ENCODE measurements at regions not wholly inside any gene's neighbourhood (a gene's known extent, or its start where the extent isn't known, plus 50 kb on each side); places are given as distances from the start of the nearest gene placed in this dataset.

GRCh38 chr7:47185839-47186238 lies 396.1 kb downstream of the TNS3 start:
- H3K27me3 Mint-ChIP-seq (ENCODE audit: insufficient read depth), result peaks cover 42% of the 10 kb centered on the region
- no peak for DNase-seq
- no peak overlapping the region for H3K4me3 Mint-ChIP-seq
- H3K27ac Mint-ChIP-seq, result no peak overlapping the region
- H3K9me3 Mint-ChIP-seq, result no peaks in the 10 kb centered on the region
- H3K4me1 Mint-ChIP-seq (ENCODE audit: low read depth), result no peaks in the 10 kb centered on the region
- no peaks in the 10 kb centered on the region for H3K36me3 Mint-ChIP-seq (ENCODE audit: low read depth)
- TF ChIP-seq, protein P1, sequence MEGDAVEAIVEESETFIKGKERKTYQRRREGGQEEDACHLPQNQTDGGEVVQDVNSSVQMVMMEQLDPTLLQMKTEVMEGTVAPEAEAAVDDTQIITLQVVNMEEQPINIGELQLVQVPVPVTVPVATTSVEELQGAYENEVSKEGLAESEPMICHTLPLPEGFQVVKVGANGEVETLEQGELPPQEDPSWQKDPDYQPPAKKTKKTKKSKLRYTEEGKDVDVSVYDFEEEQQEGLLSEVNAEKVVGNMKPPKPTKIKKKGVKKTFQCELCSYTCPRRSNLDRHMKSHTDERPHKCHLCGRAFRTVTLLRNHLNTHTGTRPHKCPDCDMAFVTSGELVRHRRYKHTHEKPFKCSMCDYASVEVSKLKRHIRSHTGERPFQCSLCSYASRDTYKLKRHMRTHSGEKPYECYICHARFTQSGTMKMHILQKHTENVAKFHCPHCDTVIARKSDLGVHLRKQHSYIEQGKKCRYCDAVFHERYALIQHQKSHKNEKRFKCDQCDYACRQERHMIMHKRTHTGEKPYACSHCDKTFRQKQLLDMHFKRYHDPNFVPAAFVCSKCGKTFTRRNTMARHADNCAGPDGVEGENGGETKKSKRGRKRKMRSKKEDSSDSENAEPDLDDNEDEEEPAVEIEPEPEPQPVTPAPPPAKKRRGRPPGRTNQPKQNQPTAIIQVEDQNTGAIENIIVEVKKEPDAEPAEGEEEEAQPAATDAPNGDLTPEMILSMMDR (IDR thresholded peaks at IDR 0.05), result no peak

GRCh38 chr7:47185170-47185569 lies 396.7 kb downstream of the TNS3 start:
- Mint-ChIP-seq H3K9me3 (no peaks in the 10 kb centered on the region), H3K4me1 (ENCODE audit: low read depth) (no peaks in the 10 kb centered on the region), H3K4me3 (no peak overlapping the region), H3K36me3 (ENCODE audit: low read depth) (no peaks in the 10 kb centered on the region), H3K27me3 (ENCODE audit: insufficient read depth) (peaks cover 37% of the 10 kb centered on the region), H3K27ac (no peak overlapping the region)
- DNase-seq, result no peak
- TF ChIP-seq, protein P1 (IDR thresholded peaks at IDR 0.05), result no peak

DNA sequence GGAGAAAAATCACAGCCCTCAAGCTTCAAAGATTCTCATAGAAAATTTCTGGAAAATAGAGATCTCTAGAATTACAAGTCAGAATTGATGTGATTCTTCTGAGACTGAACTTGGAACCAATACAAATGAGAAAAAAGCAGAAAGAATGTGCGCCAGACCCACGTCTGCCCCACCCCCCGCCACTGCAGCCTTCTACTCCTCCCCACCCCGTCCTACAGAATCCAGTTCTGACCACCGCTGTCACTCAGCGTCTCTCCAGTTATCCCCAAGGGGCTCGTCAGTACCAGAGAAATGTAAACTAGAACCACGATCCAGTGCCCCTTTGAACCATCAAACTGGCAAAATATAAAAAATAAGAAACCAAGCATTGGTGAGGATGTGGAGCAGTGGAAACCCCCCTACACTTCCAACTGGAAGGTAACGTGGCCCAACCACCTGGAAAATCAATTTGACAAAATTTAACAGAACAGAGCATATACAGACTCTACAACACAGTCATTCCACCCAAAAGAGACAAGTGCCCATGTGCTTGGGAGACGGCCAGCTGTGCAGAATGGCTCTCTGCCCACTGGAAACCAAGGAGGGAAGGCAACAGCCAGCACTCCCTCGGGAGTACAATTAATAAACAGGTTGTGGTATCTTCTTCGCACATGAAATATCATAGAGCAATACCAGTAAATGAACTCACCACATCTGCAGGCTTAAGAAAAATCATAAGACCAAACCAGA lies 397.9 kb downstream of the TNS3 start:
- no peak overlapping the region for H3K27ac Mint-ChIP-seq
- H3K4me3 Mint-ChIP-seq, result no peak overlapping the region
- H3K9me3 Mint-ChIP-seq, result no peaks in the 10 kb centered on the region
- no peak for DNase-seq
- TF ChIP-seq, protein P1 (IDR thresholded peaks at IDR 0.05), result no peak
- H3K36me3 Mint-ChIP-seq (ENCODE audit: low read depth), result no peaks in the 10 kb centered on the region
- H3K27me3 Mint-ChIP-seq (ENCODE audit: insufficient read depth), result peaks cover 34% of the 10 kb centered on the region
- H3K4me1 Mint-ChIP-seq (ENCODE audit: low read depth), result no peaks in the 10 kb centered on the region; the same call in 1 of the 2 replicates

- Mint-ChIP-seq H3K4me3 (no peak overlapping the region), H3K4me1 (ENCODE audit: low read depth) (no peaks in the 10 kb centered on the region; the same call in 1 of the 2 replicates), H3K27ac (no peak overlapping the region), H3K36me3 (ENCODE audit: low read depth) (no peaks in the 10 kb centered on the region), H3K27me3 (ENCODE audit: insufficient read depth) (peaks cover 22% of the 10 kb centered on the region), H3K9me3 (peaks cover 6% of the 10 kb centered on the region; the same call in 1 of the 2 replicates)
- DNase-seq, result no peak
- TF ChIP-seq, protein P1 (IDR thresholded peaks at IDR 0.05), result no peak
These were observed 400.1 kb downstream of the TNS3 start for GRCh38 chr7:47181746-47182361.

DNA sequence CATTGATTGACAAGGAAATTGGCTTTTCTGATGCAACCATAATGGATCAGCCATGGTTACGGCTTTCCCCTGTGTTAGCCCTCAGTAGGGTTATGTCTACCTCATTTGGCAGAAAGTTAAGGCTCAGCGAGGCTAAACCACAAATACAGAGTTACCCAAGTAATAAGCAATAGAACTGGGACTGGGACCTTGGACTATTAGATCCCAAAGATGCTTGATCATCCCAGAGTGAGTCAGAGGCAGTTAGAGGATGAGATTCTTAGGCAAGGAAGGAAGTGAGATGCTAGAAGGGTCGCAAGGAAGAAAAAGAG lies 401.4 kb downstream of the TNS3 start:
- peaks cover 11% of the 10 kb centered on the region for H3K36me3 Mint-ChIP-seq (ENCODE audit: low read depth)
- TF ChIP-seq, protein P1 (IDR thresholded peaks at IDR 0.05), result peak; percentile 48; the same call in 1 of the 2 replicates
- H3K9me3 Mint-ChIP-seq, result peaks cover 16% of the 10 kb centered on the region

More for the DNA sequence above, 401.4 kb downstream of the TNS3 start:
- H3K4me1 Mint-ChIP-seq (ENCODE audit: low read depth), result no peaks in the 10 kb centered on the region; the same call in 1 of the 2 replicates
- DNase-seq, result no peak
- no peak overlapping the region for H3K4me3 Mint-ChIP-seq
- peaks cover 22% of the 10 kb centered on the region for H3K27me3 Mint-ChIP-seq (ENCODE audit: insufficient read depth)
- H3K27ac Mint-ChIP-seq, result no peak overlapping the region
